K562 (cell line): ENCODE measurements at regions not wholly inside any gene's neighbourhood (a gene's known extent, or its start where the extent isn't known, plus 50 kb on each side); places are given as distances from the start of the nearest gene placed in this dataset.

Experiments
- ADNP ChIP-seq: fragments of 200-800 bp; sonication (Bioruptor generic); IDR thresholded peaks from 2 replicates; pipeline ENCODE4 v1.6.1; 2016; ENCODE audit warnings: missing genetic modification characterization, missing compliant biosample characterization
- AFF4 ChIP-seq: sonication (generic); formaldehyde crosslinking; IDR thresholded peaks from 2 replicates; pipeline ENCODE4 v1.8.0; 2023; ENCODE audit warnings: mild to moderate bottlenecking, missing genetic modification reagents
- BCL6 ChIP-seq: fragments of 250-450 bp; sonication (Bioruptor Pico); IDR thresholded peaks from 2 replicates; pipeline ENCODE4 v1.4.0; 2020
- BCOR ChIP-seq: fragments of 450-650 bp; IDR thresholded peaks from 2 replicates; pipeline ENCODE4 v1.6.1; 2016
- BRD4 ChIP-seq: fragments of 200-600 bp; sonication (generic); IDR thresholded peaks from 2 replicates; pipeline ENCODE4 v1.6.1; 2017; ENCODE audit warnings: inconsistent platforms
- COPS2 ChIP-seq: fragments of 450-650 bp; conservative IDR thresholded peaks from 2 replicates; pipeline ENCODE4 v1.6.1; 2016; ENCODE audit warnings: mild to moderate bottlenecking, moderate library complexity
- E2F6 ChIP-seq, 2 experiments: IDR thresholded peaks; 2 replicates each; pipeline ENCODE4 v1.6.1; 2011; ENCODE audit warnings: borderline replicate concordance in 1 of 2, control low read depth in 1 of 2, low read depth in 1 of 2, low read length in 1 of 2, mild to moderate bottlenecking in 1 of 2, mixed read lengths in 1 of 2, moderate library complexity in 1 of 2; ENCODE audit not compliant: insufficient read depth in 1 of 2, insufficient read length in 1 of 2, poor library complexity in 1 of 2, severe bottlenecking in 1 of 2; ENCODE audit errors: extremely low read depth in 1 of 2
- EZH2 ChIP-seq: IDR thresholded peaks from 2 replicates; pipeline ENCODE4 v1.6.1; 2012; ENCODE audit warnings: low read depth, mild to moderate bottlenecking, inconsistent platforms, low read length, borderline replicate concordance
- FOXA1 ChIP-seq: fragments of 450-650 bp; IDR thresholded peaks from 2 replicates; pipeline ENCODE4 v1.6.1; 2016; ENCODE audit warnings: mild to moderate bottlenecking, borderline replicate concordance
- FOXA3 ChIP-seq, 2 experiments: fragments of 450-650 bp in 1 of 2; sonication (generic) in 1 of 2; formaldehyde crosslinking; IDR thresholded peaks in 1 of 2; conservative IDR thresholded peaks in 1 of 2; 2 replicates each; pipeline versions ENCODE4 v1.4.0 to v1.8.0; 2020 to 2022; ENCODE audit warnings: mild to moderate bottlenecking in 2 of 2, missing genetic modification reagents in 1 of 2
- FUS ChIP-seq: fragments of 200-400 bp; formaldehyde crosslinking; optimal IDR thresholded peaks from 2 replicates; pipeline ENCODE3; 2017; ENCODE audit warnings: low read depth, low read length
- HMG20A ChIP-seq: fragments of 450-650 bp; formaldehyde crosslinking; conservative IDR thresholded peaks from 2 replicates; pipeline ENCODE4 v1.4.0; 2020; ENCODE audit warnings: mild to moderate bottlenecking, mixed read lengths
- JUN ChIP-seq, 2 experiments: sonication (generic) in 1 of 2; formaldehyde crosslinking in 1 of 2; IDR thresholded peaks; 2 replicates each; pipeline versions ENCODE4 v1.6.1 to v1.8.0; 2012 to 2022; ENCODE audit warnings: borderline replicate concordance in 2 of 2, mild to moderate bottlenecking in 2 of 2, improper control_type of control experiment in 1 of 2, low read depth in 1 of 2, low read length in 1 of 2, missing genetic modification reagents in 1 of 2
- KAT8 ChIP-seq: fragments of 450-650 bp; IDR thresholded peaks from 2 replicates; pipeline ENCODE4 v1.6.1; 2016; ENCODE audit warnings: low read depth, mild to moderate bottlenecking
- KDM5B ChIP-seq: fragments of 200-600 bp; sonication (generic); IDR thresholded peaks from 2 replicates; pipeline ENCODE4 v1.6.1; 2012; ENCODE audit warnings: low read depth, mild to moderate bottlenecking, moderate library complexity, low read length, control low read depth, inconsistent platforms; ENCODE audit not compliant: insufficient replicate concordance
- NR2C2 ChIP-seq, 2 experiments: fragments of 200-800 bp in 1 of 2; sonication (Bioruptor generic) in 1 of 2; sonication (generic) in 1 of 2; formaldehyde crosslinking in 1 of 2; IDR thresholded peaks; 2 replicates each; pipeline versions ENCODE4 v1.6.1 to v1.8.0; 2016 to 2022; ENCODE audit warnings: mild to moderate bottlenecking in 1 of 2, missing compliant biosample characterization in 1 of 2, missing genetic modification characterization in 1 of 2, missing genetic modification reagents in 1 of 2
- PHB2 ChIP-seq: fragments of 450-650 bp; IDR thresholded peaks from 2 replicates; pipeline ENCODE4 v1.6.1; 2017; ENCODE audit warnings: low read depth
- RBM25 ChIP-seq: fragments of 200-400 bp; formaldehyde crosslinking; IDR thresholded peaks from 2 replicates; pipeline ENCODE4 v1.6.1; 2018; ENCODE audit warnings: low read length, low read depth, moderate library complexity; ENCODE audit not compliant: severe bottlenecking
- RCOR1 ChIP-seq, 2 experiments: IDR thresholded peaks; 2 replicates each; pipeline ENCODE4 v1.6.1; 2012; ENCODE audit warnings: low read depth in 2 of 2, low read length in 2 of 2, borderline replicate concordance in 1 of 2, improper control_type of control experiment in 1 of 2
- SPI1 ChIP-seq: IDR thresholded peaks from 2 replicates; pipeline ENCODE4 v1.6.1; 2011; ENCODE audit warnings: low read depth, low read length, control low read depth, borderline replicate concordance
- TEAD2 ChIP-seq: fragments of 450-650 bp; IDR thresholded peaks from 2 replicates; pipeline ENCODE4 v1.6.1; 2016; ENCODE audit warnings: missing genetic modification characterization, control low read depth, missing compliant biosample characterization
- ZNF23 ChIP-seq: fragments of 250-450 bp; sonication (Bioruptor Pico); IDR thresholded peaks from 2 replicates; pipeline ENCODE4 v1.4.0; 2020; ENCODE audit warnings: mild to moderate bottlenecking
- ZNF77 ChIP-seq: fragments of 250-450 bp; sonication (Bioruptor Pico); IDR thresholded peaks from 2 replicates; pipeline ENCODE4 v1.5.0; 2020
- ZSCAN29 ChIP-seq: fragments of 450-650 bp; IDR thresholded peaks from 2 replicates; pipeline ENCODE4 v1.6.1; 2017

- TF ChIP-seq RBM25 (peak; percentile 95), FUS (no peak), AFF4 (CRISPR knock-in tag) (no peak), BRD4 (no peak), COPS2 (no peak), ZNF23 (CRISPR knock-in tag) (no peak), KAT8 (no peak), BCOR (0 out of 2 replicates have a peak, but pooled peaks have one; percentile 52), HMG20A (CRISPR knock-in tag) (no peak), NR2C2 (CRISPR knock-in tag; IDR thresholded peaks at IDR 0.05) (no peak; the same call in 1 of the 2 replicates), NR2C2 (tag; IDR thresholded peaks at IDR 0.05) (peak; percentile 62; the same call in 1 of the 2 replicates), SPI1 (peak; percentile 84), RCOR1 (IDR thresholded peaks at IDR 0.05; ENCODE audit: borderline replicate concordance in 1 of 2, low read depth in 2 of 2, low read length in 2 of 2) (0 out of 4 replicates have a peak, but pooled peaks of 1 of the 2 experiments have one; percentile 6), E2F6 (IDR thresholded peaks at IDR 0.05; ENCODE audit: borderline replicate concordance in 1 of 2, extremely low read depth in 1 of 2, insufficient read depth in 1 of 2, insufficient read length in 1 of 2, low read depth in 1 of 2, low read length in 1 of 2, poor library complexity in 1 of 2, severe bottlenecking in 1 of 2) (no peak), KDM5B (no peak), PHB2 (no peak), EZH2 (no peak), ADNP (0 out of 2 replicates have a peak, but pooled peaks have one; percentile 43), JUN (IDR thresholded peaks at IDR 0.05; ENCODE audit: borderline replicate concordance, low read depth, low read length) (no peak), JUN (CRISPR knock-in tag; IDR thresholded peaks at IDR 0.05; ENCODE audit: borderline replicate concordance) (no peak), BCL6 (CRISPR knock-in tag) (no peak), TEAD2 (tag) (no peak), ZNF77 (CRISPR knock-in tag) (no peak), ZSCAN29 (no peak), FOXA1 (no peak), FOXA3 (CRISPR knock-in tag; conservative IDR thresholded peaks at IDR 0.05 in 1 of 2, IDR thresholded peaks at IDR 0.05 in 1 of 2) (no peak)
These were observed 68.1 kb upstream of the HAAO start (continued) for GRCh38 chr2:42860319-42861094.
